ENCODE measurements at regions not wholly inside any gene's neighbourhood (a gene's known extent, or its start where the extent isn't known, plus 50 kb on each side); places are given as distances from the start of the nearest gene placed in this dataset.
"Not testable (repeated sequence)": the region's sequence is repeated elsewhere in the genome, so short reads cannot be mapped to it uniquely, and the experiment has no call there.

DNA sequence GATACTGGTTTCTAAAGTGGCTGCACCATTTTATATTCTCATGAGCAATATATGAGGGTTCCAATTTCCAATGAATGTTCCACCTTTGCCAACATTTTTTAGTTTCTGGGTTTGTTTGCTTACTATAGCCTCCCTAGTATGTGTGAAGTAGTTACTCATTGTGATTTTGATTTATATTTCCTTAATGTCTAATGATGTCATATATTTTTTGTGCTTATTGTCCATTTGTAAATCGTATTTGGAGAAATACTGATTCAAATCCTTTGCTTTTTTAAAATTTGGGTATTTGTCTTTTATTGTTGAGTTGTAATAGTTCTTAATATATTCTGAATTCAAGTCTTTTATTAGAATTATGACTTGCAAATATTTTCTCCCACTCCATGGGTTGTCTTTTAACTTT, 161.0 kb upstream of the C11orf58 start:
- H3F3A ChIP-seq (ENCODE audit: low read depth) = no peaks in the 10 kb centered on the region
- no peaks in the 10 kb centered on the region for H3K9me3 ChIP-seq (ENCODE audit: insufficient read depth, low read depth, low read length)
- no peaks in the 10 kb centered on the region for H3K4me1 ChIP-seq (ENCODE audit: insufficient read depth, low read length, poor library complexity, severe bottlenecking)
- H3K79me2 ChIP-seq (ENCODE audit: insufficient read depth, low read length) = no peaks in the 10 kb centered on the region
- H3K4me2 ChIP-seq (ENCODE audit: low read depth, low read length, poor library complexity, severe bottlenecking) = no peak overlapping the region
- no peak overlapping the region for H3K9ac ChIP-seq (ENCODE audit: low read depth, low read length, poor library complexity, severe bottlenecking)
- TF ChIP-seq, protein P1, sequence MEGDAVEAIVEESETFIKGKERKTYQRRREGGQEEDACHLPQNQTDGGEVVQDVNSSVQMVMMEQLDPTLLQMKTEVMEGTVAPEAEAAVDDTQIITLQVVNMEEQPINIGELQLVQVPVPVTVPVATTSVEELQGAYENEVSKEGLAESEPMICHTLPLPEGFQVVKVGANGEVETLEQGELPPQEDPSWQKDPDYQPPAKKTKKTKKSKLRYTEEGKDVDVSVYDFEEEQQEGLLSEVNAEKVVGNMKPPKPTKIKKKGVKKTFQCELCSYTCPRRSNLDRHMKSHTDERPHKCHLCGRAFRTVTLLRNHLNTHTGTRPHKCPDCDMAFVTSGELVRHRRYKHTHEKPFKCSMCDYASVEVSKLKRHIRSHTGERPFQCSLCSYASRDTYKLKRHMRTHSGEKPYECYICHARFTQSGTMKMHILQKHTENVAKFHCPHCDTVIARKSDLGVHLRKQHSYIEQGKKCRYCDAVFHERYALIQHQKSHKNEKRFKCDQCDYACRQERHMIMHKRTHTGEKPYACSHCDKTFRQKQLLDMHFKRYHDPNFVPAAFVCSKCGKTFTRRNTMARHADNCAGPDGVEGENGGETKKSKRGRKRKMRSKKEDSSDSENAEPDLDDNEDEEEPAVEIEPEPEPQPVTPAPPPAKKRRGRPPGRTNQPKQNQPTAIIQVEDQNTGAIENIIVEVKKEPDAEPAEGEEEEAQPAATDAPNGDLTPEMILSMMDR (conservative IDR thresholded peaks at IDR 0.05; ENCODE audit: low read length) = no peak
- no peak for TF ChIP-seq EZH2phosphoT487 (IDR thresholded peaks at IDR 0.05; ENCODE audit: borderline replicate concordance)
- no peaks in the 10 kb centered on the region for H4K20me1 ChIP-seq (ENCODE audit: insufficient read depth, low read length, poor library complexity, severe bottlenecking)
- H3K36me3 ChIP-seq (ENCODE audit: insufficient read depth, low read length) = no peaks in the 10 kb centered on the region
- no peak overlapping the region for H2AFZ ChIP-seq (ENCODE audit: low read length)
- no peaks in the 10 kb centered on the region for H3K9me2 ChIP-seq (replicated peaks; ENCODE audit: low read depth, low read length)
- no peak overlapping the region for H3K4me3 ChIP-seq (ENCODE audit: low read length, poor library complexity, severe bottlenecking)
- no peaks in the 10 kb centered on the region for H3K27me3 ChIP-seq (ENCODE audit: insufficient read depth, low read length, poor library complexity, severe bottlenecking)

DNA sequence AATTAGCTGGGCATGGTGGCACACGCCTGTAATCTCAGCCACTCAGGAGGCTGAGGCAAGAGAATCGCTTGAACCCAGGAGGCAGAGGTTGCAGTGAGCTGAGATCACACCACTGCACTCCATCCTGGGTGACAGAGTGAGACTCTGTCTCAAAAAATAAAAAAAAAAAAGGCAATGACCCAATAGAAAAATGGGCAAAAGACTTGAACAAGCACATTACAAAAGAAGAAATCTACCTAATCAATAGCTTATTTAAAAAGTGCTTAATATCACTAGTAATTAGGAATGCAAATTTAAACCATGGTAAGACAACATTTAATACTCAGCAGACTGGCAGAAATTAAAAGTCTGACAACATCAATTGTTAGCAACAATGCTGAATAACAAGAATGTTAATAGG, 163.6 kb upstream of the C11orf58 start:
- H3K9me2 ChIP-seq (replicated peaks; ENCODE audit: low read depth, low read length); H3K9me3 ChIP-seq (ENCODE audit: insufficient read depth, low read depth, low read length); H3K4me2 ChIP-seq (ENCODE audit: low read depth, low read length, poor library complexity, severe bottlenecking); H3K36me3 ChIP-seq (ENCODE audit: insufficient read depth, low read length); H3F3A ChIP-seq (ENCODE audit: low read depth); H3K4me1 ChIP-seq (ENCODE audit: insufficient read depth, low read length, poor library complexity, severe bottlenecking); H3K27me3 ChIP-seq (ENCODE audit: insufficient read depth, low read length, poor library complexity, severe bottlenecking); H3K4me3 ChIP-seq (ENCODE audit: low read length, poor library complexity, severe bottlenecking); H3K79me2 ChIP-seq (ENCODE audit: insufficient read depth, low read length); H3K9ac ChIP-seq (ENCODE audit: low read depth, low read length, poor library complexity, severe bottlenecking); H2AFZ ChIP-seq (ENCODE audit: low read length); H4K20me1 ChIP-seq (ENCODE audit: insufficient read depth, low read length, poor library complexity, severe bottlenecking): not testable (repeated sequence)

DNA sequence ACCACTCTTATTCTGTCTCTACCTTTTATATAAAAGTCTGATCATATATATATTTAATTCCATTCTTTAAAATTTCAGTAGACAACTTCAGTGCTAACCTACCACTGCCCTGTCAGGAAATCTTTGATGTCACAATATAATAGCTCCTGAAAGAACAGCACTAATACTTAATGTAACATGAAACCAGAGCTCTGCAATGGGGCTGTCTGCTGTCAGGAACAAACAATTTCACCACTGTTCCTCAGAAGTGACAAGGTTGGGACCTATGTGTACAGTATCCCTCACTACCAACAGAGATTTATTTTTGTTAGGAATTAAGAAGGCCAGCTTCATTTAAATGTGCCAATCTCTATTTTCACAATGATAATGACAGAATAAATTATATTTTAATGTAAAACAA, 165.5 kb upstream of the C11orf58 start:
- TF ChIP-seq, protein P1 (conservative IDR thresholded peaks at IDR 0.05; ENCODE audit: low read length) = no peak
- TF ChIP-seq EZH2phosphoT487 (IDR thresholded peaks at IDR 0.05; ENCODE audit: borderline replicate concordance) = no peak
- H3K36me3 ChIP-seq (ENCODE audit: insufficient read depth, low read length) = no peaks in the 10 kb centered on the region
- H4K20me1 ChIP-seq (ENCODE audit: insufficient read depth, low read length, poor library complexity, severe bottlenecking) = no peaks in the 10 kb centered on the region
- no peak overlapping the region for H3K9ac ChIP-seq (ENCODE audit: low read depth, low read length, poor library complexity, severe bottlenecking)
- no peaks in the 10 kb centered on the region for H3K27me3 ChIP-seq (ENCODE audit: insufficient read depth, low read length, poor library complexity, severe bottlenecking)
- no peak overlapping the region for H2AFZ ChIP-seq (ENCODE audit: low read length)
- no peaks in the 10 kb centered on the region for H3K79me2 ChIP-seq (ENCODE audit: insufficient read depth, low read length)
- H3K4me3 ChIP-seq (ENCODE audit: low read length, poor library complexity, severe bottlenecking) = no peak overlapping the region
- no peaks in the 10 kb centered on the region for H3K4me1 ChIP-seq (ENCODE audit: insufficient read depth, low read length, poor library complexity, severe bottlenecking)
- H3K9me3 ChIP-seq (ENCODE audit: insufficient read depth, low read depth, low read length) = no peaks in the 10 kb centered on the region
- H3K9me2 ChIP-seq (replicated peaks; ENCODE audit: low read depth, low read length) = no peaks in the 10 kb centered on the region
- no peak overlapping the region for H3K4me2 ChIP-seq (ENCODE audit: low read depth, low read length, poor library complexity, severe bottlenecking)
- no peaks in the 10 kb centered on the region for H3F3A ChIP-seq (ENCODE audit: low read depth)

DNA sequence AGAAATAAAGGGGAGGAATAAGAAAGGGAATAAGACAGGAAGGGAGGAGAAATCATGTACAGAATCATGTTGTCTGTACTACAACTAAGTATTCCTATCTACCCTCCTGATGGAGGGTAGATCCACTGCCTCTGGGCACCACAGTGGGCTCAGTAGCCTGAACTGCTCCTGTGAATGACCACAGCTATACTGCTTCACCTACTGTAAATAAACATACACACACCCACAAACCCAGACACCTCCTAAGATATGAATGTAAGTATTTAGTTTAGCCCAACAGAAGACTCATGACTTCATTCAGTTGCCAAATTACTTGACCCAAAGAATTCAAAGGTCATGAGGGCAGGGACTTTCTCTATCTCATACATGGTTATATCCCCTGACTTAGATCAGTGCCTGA, 177.3 kb upstream of the C11orf58 start:
- no peaks in the 10 kb centered on the region for H3K27me3 ChIP-seq (ENCODE audit: insufficient read depth, low read length, poor library complexity, severe bottlenecking)
- no peak for TF ChIP-seq EZH2phosphoT487 (IDR thresholded peaks at IDR 0.05; ENCODE audit: borderline replicate concordance)
- TF ChIP-seq, protein P1 (conservative IDR thresholded peaks at IDR 0.05; ENCODE audit: low read length) = no peak
- H3K36me3 ChIP-seq (ENCODE audit: insufficient read depth, low read length) = no peaks in the 10 kb centered on the region
- no peak overlapping the region for H3K9ac ChIP-seq (ENCODE audit: low read depth, low read length, poor library complexity, severe bottlenecking)
- no peaks in the 10 kb centered on the region for H4K20me1 ChIP-seq (ENCODE audit: insufficient read depth, low read length, poor library complexity, severe bottlenecking)
- no peak overlapping the region for H2AFZ ChIP-seq (ENCODE audit: low read length)
- no peak overlapping the region for H3K4me3 ChIP-seq (ENCODE audit: low read length, poor library complexity, severe bottlenecking)
- no peaks in the 10 kb centered on the region for H3K9me3 ChIP-seq (ENCODE audit: insufficient read depth, low read depth, low read length)
- H3K4me2 ChIP-seq (ENCODE audit: low read depth, low read length, poor library complexity, severe bottlenecking) = no peak overlapping the region
- H3K4me1 ChIP-seq (ENCODE audit: insufficient read depth, low read length, poor library complexity, severe bottlenecking) = no peaks in the 10 kb centered on the region
- H3K79me2 ChIP-seq (ENCODE audit: insufficient read depth, low read length) = no peaks in the 10 kb centered on the region
- no peaks in the 10 kb centered on the region for H3K9me2 ChIP-seq (replicated peaks; ENCODE audit: low read depth, low read length)
- no peaks in the 10 kb centered on the region for H3F3A ChIP-seq (ENCODE audit: low read depth)

Measured in Loucy (cell line).